ENCODE measurements at regions not wholly inside any gene's neighbourhood (a gene's known extent, or its start where the extent isn't known, plus 50 kb on each side); places are given as distances from the start of the nearest gene placed in this dataset.
"Not testable (repeated sequence)": the region's sequence is repeated elsewhere in the genome, so short reads cannot be mapped to it uniquely, and the experiment has no call there.

DNA sequence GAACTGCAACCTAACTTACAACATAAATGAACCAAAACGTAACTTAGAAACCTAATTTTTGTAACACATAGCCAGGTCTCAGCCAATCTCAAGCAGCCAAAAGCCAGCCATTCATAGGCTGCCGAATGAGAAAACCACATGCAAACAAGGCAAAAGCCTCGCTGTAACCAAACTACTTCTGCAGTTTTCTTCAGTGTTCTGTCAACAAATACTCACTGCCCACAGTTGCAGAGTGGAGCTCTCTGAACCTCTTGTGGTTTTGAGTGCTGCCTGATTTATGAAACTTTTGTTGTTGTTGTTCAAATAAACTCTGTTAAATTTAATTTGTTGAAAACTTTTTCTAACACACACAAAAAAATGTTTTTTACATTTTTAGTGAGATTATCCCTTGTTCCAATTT, 251.2 kb downstream of the PAPSS1 start:
- DNase-seq (ENCODE audit: low read depth) = no peak

DNA sequence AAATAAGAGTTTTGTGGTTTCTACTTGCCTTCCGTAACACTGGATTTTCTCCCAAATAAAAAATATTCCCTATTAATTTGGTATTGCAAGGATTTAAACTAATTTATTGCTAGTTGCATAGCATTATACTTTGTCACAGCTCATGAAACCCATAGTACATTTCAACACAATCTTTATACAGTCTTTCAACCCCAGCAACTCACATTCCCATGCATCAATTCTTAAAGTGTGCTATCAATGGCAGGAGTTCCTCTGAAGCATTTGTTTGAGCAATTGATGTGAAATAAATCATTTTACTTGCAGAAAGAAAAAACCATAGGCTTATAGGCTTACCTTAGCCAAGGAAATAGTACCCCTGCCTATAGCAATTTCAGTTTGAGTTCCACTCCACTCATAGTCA, 251.9 kb downstream of the PAPSS1 start:
- no peak for DNase-seq (ENCODE audit: low read depth)

DNA sequence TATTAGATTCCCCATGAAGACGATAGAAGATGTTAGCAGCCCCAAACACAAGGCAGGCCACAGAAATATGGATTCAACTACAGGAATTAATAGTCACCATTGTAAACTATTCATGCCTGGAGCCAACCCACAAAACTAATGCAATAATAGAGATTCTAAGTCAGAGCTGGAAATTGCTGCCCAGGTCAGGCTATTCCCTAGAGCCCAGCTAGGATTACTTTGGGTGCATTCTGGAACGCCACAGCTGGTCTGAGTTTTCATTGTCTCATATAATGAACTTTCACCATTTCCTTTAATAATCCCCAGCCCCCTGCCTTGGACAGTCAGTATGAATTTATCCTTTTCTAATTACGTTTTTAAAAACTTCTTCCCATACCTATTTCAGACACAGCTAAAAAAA, 252.6 kb downstream of the PAPSS1 start:
- DNase-seq (ENCODE audit: low read depth) = no peak

DNA sequence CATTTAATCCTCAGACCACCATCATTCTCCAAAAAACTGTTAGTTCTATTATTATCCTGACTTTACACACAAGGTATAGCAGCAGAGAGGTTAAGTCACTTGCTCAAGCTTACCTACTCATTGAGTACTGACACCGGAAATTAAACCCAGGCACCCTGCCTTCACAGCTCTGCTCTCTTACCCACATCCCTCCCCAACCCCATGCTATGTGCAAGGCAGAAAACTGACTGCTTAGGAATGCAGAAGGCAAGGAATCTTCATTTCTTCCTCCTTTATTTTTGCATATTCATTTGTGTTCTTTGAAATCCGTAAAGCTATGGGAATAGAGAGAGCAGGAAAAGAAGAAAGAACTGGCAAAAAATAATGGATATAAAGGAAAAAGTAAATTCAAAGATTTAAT, 261.8 kb downstream of the PAPSS1 start:
- no peak for DNase-seq (ENCODE audit: low read depth)

DNA sequence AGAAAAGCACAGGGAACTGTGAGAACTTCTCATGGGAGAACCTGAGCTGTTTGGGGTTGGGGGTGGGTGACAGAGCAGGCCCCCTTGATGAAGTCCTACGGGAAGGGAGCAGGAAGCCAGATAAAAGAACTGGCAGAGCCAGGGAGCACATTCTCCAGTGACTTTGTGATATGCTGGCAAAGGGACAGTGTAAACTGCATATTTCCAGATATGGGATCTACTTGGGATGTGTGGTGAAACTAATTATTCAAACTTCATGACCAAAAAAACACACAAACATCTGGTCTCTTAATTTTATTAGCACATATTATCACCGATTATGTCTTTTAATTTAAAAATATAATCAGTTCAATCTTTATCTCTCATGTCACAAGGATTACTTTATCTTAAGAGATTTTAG, 266.0 kb downstream of the PAPSS1 start:
- DNase-seq (ENCODE audit: low read depth) = no peak

DNA sequence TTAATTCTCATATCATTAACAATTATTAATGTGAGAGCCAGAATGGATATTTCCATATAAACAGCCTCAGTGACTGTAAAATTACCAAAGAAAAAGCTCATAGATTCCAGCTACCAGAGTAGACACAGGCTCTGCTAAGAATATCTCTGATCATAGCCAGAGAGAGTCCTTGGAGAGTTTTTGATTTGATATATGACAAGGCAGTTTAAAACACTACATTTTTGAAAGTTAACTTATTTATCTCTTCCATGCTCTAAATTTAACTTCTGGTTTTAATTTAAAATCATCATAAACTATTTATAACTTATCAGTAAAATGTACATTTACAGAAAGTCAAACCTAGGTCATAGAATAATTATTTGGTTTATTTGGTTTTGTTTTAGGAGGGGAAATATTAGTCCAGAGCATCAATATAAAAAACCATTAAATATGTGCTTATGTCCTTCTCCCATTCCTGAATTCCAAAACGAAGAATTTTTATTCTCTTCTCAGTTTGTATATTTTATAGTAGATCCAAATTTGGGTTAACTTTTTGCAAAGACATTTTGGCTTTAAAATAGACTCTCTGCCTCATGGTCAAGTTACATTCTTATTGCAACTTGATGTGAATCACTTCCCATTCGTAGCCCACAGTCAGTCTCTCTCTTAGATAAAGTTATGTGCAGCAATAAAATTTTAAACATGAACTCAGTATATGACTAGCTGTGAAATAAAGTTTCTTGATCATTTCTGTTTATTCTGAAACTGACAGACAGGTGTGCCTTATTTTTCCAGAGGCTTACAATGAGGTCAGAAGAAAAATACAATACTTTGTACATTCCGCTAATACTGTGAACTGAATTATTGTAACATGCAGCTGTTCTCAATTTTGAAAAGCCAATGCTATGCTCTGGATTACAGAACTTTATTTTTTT, 267.1 kb downstream of the PAPSS1 start:
- DNase-seq (ENCODE audit: low read depth) = no peak

DNA sequence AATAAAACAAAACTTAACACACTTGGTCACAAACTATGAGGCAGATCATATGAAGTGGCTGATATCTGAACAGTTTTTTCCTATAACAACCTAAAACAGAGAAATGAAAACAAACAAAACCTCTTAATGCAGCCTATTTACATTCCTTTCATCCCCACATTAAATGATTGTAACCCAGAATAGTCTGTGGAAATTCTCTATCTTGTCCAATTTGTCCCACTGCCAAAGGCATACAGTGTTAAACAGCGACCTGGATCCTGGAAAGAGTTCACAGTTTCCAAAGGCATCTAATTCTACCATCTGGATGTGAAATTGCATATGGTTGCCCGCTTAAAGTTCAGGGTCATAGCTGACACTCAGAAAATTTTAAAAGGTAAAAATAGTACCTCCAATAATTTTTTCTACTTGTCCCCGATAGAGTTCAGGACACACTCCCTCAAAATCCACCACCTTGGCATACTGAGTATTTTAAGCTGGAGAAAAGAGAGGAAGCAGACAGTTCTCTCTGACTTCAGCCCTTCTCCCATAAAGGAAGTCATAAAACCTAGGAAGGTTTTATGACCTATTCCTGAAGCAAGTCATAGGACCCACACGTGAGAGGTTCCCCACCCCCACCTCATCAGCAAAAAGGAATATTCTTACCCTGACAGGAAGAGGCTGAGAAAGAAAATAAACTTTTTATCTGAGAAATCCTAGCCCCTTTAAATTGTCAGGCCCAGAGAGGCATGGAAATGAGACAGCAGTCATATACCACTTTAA, 270.2 kb downstream of the PAPSS1 start:
- DNase-seq (ENCODE audit: low read depth) = no peak

DNA sequence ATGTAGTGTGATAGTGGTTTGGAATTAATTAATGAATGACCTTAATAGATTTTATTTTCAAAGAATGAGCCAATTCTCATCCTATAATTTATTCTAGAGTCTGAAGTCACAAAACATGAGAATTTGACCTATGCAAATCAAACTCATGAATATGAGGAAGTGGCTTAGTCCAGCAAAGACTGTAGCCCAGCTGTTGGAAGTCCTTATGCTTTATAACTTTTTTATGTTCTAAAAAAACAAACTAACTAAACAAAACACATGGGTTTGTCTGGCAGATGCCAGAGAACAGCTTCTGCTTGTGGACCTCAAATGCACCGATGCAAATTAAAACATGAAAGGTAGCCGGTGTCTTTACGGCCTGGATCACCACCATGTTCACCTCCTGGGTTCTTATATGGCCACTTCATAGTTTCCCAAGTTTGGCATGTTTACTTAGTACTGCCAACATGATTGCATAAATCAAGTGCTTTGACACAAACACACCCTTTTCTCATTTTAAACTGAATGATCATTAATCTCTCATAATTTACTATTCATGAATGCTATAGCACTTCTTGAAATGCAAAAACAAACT, 277.4 kb downstream of the PAPSS1 start:
- DNase-seq (ENCODE audit: low read depth) = no peak

DNA sequence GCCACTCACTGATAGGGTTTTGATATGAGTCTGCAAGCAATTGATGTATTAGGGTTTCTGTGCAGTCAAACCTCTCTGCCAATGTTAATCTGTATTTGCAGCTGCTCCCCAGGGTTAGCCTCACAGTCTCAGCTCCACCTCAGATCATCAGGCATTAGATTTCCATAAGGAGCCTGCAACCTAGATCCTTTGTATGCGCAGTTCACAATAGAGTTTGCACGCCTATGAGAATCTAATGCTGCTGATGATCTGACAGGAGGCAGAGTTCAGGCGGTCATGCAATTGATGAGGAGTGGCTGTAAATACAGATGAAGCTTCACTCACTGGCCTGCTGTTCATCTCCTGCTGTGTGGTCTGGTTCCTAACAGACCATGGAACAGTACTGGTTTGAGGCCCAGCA, 280.6 kb downstream of the PAPSS1 start:
- DNase-seq (ENCODE audit: low read depth) = no peak

DNA sequence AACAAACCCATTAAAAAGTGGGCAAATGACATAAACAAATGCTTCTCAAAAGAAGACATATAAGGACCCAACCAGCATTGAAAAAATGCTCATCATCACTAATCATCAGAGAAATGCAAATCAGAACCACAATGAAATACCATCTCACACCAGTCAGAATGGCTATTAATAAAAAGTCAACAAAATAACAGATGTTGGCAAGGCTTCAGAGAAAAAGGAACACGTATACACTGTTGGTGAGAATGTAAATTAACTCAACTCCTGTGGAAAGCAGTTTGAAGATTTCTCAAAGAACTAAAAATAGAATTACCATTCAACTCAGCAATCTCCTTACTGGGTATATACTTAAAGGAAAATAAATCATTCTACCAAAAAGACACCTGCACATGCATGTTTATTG, 283.6 kb downstream of the PAPSS1 start:
- DNase-seq (ENCODE audit: low read depth) = not testable (repeated sequence)

DNA sequence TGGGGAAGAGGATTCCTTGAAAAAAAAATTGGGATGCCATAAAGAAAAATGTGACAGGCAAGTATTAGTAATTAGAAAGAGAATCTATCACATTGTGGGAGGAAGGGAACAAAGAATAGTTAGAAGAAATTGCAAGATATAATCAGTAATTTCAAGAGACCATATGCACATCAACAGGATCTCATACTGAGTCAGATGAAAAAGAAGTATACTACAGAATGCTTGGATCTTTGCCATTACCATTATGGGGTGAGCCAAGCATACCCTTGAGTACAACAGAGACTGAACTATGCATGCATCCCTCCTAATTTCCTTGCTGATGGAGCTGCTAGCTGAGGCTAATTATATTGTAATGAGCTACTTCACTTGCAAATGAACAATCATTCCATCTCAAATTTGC, 287.6 kb downstream of the PAPSS1 start:
- DNase-seq (ENCODE audit: low read depth) = no peak

DNA sequence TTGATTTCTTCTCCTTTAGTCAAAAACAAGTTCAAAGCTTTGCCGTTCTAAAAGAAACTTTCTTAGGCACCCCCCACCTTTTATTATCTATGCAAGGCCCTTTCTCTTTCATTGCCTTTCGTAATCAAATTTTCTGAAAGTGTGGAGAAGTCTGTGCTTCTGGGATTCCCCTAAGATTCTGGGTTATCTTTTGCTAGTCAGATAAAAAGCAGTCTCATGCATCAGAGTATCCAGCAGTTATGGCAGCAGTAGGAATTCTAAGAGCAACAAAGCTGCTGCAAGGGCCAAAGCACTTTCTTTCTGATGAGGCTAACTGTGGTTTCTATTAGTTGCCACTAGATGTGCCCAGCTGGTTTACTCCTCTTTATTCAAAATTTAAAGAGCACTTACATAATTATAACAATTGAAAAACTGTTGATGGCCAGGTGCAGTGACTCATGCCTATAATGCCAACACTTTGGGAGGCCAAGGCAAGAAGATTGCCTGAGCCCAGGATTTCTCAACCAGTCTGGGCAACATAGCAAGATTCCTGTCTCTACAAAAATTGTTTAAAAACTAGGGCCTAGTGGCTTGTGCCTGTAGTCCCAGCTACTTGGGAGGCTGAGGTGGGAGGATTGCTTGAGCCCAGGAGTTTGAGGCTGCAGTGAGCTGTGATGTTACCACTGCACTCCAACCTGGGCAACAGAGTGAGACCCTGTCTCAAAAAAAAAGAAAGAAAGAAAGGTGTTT, 296.2 kb downstream of the PAPSS1 start:
- DNase-seq (ENCODE audit: low read depth) = no peak

DNA sequence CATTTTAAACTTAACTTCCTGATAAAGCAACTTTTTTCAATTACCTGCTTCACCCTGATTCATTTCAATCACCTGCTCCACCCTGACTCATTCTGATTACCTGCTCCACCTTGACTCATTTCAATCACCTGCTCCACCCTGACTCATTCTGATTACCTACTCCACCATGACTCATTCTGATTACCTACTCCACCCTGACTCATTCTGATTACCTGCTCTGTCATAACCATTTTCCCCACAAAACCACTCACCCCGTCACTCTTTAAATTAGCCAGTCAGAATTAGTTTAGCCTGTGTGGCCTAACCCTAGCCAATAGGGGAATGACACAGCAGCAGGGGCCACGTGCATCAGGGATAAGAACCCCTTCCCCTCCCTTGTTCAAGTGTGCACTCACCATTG, 300.5 kb downstream of the PAPSS1 start:
- DNase-seq (ENCODE audit: low read depth) = peak; percentile 2

DNA sequence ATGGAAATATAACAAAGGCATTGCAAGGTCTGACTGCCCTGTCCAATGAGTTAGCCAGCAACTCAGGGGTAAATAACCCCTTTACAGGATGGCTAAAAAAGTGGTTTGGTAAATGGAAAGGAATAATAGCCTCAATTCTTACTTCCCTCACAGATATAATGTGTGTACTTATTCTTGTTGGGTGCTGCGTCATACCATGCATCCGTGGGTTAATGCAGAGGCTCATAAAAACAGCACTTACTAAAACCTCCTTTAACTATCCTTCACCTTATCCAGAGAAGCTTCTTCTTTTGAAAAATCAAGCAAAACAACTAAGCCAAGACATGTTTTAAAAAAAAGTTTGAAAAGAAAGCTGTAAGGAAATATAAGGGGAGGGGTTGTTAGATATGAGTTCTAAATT, 301.0 kb downstream of the PAPSS1 start:
- DNase-seq (ENCODE audit: low read depth) = no peak

DNA sequence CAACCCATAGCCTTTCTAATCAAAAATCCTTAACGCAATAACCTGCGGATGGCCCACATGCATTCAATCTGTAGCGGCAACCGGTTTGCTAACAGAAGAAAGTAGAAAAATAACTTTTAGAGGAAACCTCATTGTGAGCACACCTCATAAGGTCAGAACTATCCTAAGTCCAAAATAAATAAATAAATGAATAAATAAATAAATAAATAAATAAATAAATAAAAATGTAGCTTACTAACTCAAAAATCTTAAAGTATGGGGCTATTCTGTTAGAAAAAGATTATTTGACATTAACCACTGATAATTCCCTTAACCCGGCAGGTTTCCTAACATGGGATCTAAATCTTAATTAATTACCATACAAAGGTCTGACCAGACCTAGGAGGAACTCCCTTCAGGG, 304.5 kb downstream of the PAPSS1 start:
- not testable (repeated sequence) for DNase-seq (ENCODE audit: low read depth)

DNA sequence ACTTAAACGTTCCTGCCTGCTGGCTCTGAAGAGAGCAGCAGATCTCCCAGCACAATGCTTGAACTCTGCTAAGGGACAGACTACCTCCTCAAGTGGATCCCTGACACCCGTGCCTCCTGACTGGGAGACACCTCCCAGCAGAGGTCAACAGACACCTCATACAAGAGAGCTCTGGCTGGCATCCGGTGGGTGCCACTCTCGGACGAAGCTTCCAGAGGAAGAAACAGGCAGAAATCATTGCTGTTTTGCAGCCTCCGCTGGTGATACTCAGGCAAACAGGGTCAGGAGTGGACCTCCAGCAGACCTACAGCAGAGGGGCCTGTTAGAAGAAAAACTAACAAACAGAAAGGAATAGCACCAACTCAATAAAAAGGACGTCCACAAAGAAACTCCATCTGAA, 310.2 kb downstream of the PAPSS1 start:
- DNase-seq (ENCODE audit: low read depth) = not testable (repeated sequence)

DNA sequence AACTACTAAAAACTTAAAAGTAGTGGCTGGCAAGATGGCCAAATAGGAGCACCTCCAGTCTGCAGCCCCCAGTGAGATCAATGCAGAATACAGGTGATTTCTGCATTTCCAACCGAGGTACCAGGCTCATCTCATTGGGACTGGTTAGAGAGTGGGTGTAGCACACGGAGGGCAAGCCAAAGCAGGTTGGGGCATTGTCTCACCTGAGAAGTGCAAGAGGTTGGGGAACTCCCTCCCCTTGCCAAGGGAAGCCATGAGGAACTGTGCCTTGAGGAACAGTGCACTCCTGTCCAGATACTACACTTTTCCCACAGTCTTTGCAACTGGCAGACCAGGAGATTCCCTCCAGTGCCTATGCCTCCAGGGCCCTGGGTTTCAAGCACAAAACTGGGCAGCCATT, 311.1 kb downstream of the PAPSS1 start:
- no peak for DNase-seq (ENCODE audit: low read depth)

DNA sequence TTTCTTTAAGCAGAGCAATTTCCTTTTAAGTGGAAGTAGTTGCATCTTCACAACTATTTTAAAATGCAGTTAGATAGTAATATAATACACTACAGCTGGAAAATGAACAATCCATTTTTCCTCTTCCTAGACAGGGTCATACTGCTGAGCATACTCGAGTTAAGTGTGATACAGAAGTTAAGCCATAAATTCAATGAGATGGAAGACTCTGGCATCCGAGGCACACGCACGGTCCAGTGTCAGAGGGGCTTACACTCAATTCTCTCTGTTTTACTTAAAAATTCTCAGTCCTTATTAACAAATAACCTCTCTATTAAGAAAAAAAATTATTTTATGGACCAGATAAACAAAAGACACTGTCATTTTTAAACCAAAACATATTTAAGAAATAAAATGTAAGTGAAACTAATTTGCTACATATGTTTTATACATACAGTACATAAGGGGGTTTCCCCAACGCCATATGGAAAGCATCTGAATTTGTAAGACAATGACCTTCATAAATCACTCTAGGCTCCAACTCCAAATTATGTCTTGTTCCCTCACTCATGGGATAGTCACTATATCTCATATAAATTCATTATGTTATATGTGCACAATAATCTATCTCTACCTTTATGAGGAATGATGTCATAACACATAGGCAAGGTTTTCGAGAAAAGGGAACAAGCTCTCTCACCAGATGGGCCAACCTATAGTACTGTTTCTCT, 315.3 kb downstream of the PAPSS1 start:
- no peak for DNase-seq (ENCODE audit: low read depth)

DNA sequence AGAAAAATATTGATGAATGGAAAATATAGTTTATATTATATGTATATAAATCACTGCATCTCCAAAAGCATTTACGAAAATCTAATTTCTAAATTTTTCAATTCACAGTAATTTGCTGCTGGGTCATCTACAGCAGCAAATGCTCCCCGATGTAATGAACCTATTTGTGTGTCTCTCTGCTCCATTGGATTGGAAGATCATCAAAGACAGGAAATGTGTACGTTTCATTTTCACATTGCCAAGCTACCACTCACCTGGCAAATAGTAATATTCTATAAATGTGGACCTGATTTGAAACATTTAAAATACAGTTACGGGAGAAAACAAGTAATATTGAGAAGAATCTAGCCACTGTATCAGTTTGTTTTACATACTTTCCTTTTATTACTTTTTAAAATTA, 317.7 kb downstream of the PAPSS1 start:
- no peak for DNase-seq (ENCODE audit: low read depth)

DNA sequence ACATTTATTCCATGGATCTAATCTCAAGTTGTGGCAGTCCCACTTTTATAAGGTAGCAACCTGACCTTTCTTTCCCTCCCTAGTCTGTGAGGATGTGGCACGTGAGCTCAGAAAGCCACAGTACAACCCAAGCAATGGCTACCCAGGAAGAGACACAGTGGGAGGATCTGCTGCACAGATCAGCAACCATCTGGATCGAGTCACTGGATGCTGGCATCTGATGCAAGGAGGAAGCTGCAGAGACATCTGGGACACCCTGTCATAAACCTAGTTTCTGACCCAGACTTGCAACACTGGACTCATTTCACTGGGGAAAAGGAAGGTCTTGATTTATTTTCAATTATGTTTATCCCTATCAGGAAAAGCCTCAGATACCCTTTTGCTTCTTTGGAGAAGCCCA, 327.1 kb downstream of the PAPSS1 start:
- DNase-seq (ENCODE audit: low read depth) = peak; percentile 42

DNA sequence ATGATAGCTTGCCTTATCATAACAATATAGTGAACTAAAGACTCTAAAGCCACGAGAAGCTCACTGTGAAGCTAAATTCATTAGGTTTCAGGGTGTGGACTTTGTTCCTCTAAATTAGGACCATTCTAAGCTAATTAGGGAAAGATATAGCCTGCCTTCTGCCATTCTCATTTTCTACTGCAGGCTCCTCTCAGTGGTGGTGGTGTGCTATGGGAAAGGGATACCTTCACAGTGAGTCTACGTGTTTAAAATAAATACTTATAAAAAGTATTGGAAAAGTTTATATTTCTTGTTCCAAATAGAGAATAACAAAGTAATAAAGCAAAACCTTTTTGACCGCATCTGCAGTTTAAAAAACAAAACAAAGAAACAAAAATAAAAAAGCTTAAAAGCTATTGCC, 327.7 kb downstream of the PAPSS1 start:
- peak; percentile 6 for DNase-seq (ENCODE audit: low read depth)

DNA sequence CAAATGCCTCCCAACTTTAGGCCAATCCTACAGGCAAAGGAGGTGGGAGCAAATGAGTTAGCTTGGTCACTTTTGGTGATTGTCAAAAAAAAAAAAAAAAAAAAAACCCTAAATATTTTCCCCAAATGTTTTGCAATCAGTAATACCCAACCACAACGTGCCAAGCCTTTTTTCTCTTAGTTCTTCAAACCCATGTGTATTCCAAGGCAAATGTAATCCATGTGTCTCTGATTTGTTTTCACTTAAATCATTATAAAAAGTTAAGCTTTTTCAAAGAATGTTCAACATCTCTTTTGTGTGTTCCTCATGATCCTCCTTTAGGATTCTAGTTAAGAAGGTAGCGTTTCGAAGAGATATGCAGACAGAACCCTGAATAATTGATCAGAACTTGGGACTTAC, 328.4 kb downstream of the PAPSS1 start:
- no peak for DNase-seq (ENCODE audit: low read depth)
